GM21381 (cell line): ENCODE measurements at regions not wholly inside any gene's neighbourhood (a gene's known extent, or its start where the extent isn't known, plus 50 kb on each side); places are given as distances from the start of the nearest gene placed in this dataset.
"Not testable (repeated sequence)": the region's sequence is repeated elsewhere in the genome, so short reads cannot be mapped to it uniquely, and the experiment has no call there.

Experiments
- ATAC-seq: cut with Tn5 transposase; IDR thresholded peaks from one replicate; pipeline ENCODE4 v1.9.1; 2021; ENCODE audit warnings: mild to moderate bottlenecking, moderate library complexity; ENCODE audit not compliant: unreplicated experiment

GRCh38 chr22:47420211-47420610, 657.8 kb downstream of the TBC1D22A start:
- ATAC-seq: no peak

GRCh38 chr22:47419239-47419638, 656.8 kb downstream of the TBC1D22A start:
- ATAC-seq: no peak

- ATAC-seq: no peak
Measured at GRCh38 chr22:47417699-47418098, 655.2 kb downstream of the TBC1D22A start.

- ATAC-seq: no peak
Measured at GRCh38 chr22:47411006-47411405, 648.6 kb downstream of the TBC1D22A start.

GRCh38 chr22:47409539-47410275, 647.3 kb downstream of the TBC1D22A start:
- ATAC-seq: no peak

GRCh38 chr22:47408409-47408808, 646.0 kb downstream of the TBC1D22A start:
- ATAC-seq: no peak

- no peak for ATAC-seq
Measured at GRCh38 chr22:47407461-47408025, 645.1 kb downstream of the TBC1D22A start.

GRCh38 chr22:47406896-47407295, 644.4 kb downstream of the TBC1D22A start:
- ATAC-seq: no peak

- ATAC-seq: no peak
Measured at GRCh38 chr22:47406180-47406834, 643.9 kb downstream of the TBC1D22A start.

- not testable (repeated sequence) for ATAC-seq
Measured at GRCh38 chr22:47405222-47405621, 642.8 kb downstream of the TBC1D22A start.

- no peak for ATAC-seq
Measured at GRCh38 chr22:47402876-47403525, 640.6 kb downstream of the TBC1D22A start.

GRCh38 chr22:47401976-47402770, 639.7 kb downstream of the TBC1D22A start:
- no peak for ATAC-seq

- no peak for ATAC-seq
Measured at GRCh38 chr22:47401592-47401898, 639.1 kb downstream of the TBC1D22A start.

- ATAC-seq: no peak
Measured at GRCh38 chr22:47400701-47401591, 638.5 kb downstream of the TBC1D22A start.

GRCh38 chr22:47400131-47400530, 637.7 kb downstream of the TBC1D22A start:
- ATAC-seq: not testable (repeated sequence)

GRCh38 chr22:47398921-47399790, 636.7 kb downstream of the TBC1D22A start:
- no peak for ATAC-seq

- no peak for ATAC-seq
Measured at GRCh38 chr22:47398491-47398890, 636.0 kb downstream of the TBC1D22A start.

- no peak for ATAC-seq
Measured at GRCh38 chr22:47397673-47398072, 635.2 kb downstream of the TBC1D22A start.

GRCh38 chr22:47396515-47396914, 634.1 kb downstream of the TBC1D22A start:
- no peak for ATAC-seq
